ENCODE measurements at regions not wholly inside any gene's neighbourhood (a gene's known extent, or its start where the extent isn't known, plus 50 kb on each side); places are given as distances from the start of the nearest gene placed in this dataset.

- 85% methylated on average over 2 of the region's 5 CpGs for WGBS (ENCODE audit: insufficient coverage)
These were observed 189.3 kb upstream of the SP4 start for GRCh38 chr7:21238400-21239116.

GRCh38 chr7:21243265-21243664, 184.6 kb upstream of the SP4 start:
- 92% methylated on average over 2 of the region's 3 CpGs for WGBS (ENCODE audit: insufficient coverage)
- Mint-ChIP-seq H3K27ac (no peak overlapping the region), H3K4me1 (no peaks in the 10 kb centered on the region), H3K4me3 (no peak overlapping the region), H3K9me3 (no peaks in the 10 kb centered on the region), H3K36me3 (no peaks in the 10 kb centered on the region), H3K27me3 (ENCODE audit: low read depth in 3 of 3) (peaks cover 0 to 8% (median 3%) of the 10 kb centered on the region in 3 donors)
- Histone ChIP-seq H2AFZ (ENCODE audit: insufficient read depth, low read depth, low read length, poor library complexity, severe bottlenecking) (no peak overlapping the region), H3K79me2 (ENCODE audit: insufficient read depth, low read length) (no peaks in the 10 kb centered on the region), H3K4me3 (replicated peaks in 1 of 3; ENCODE audit: low read depth in 2 of 3, low read length in 3 of 3) (no peak overlapping the region), H3K36me3 (replicated peaks in 1 of 2; ENCODE audit: control insufficient read depth in 1 of 2, insufficient read depth in 2 of 2, low read length in 2 of 2) (no peaks in the 10 kb centered on the region), H3K9me3 (replicated peaks in 1 of 2; ENCODE audit: control insufficient read depth in 1 of 2, insufficient read depth in 1 of 2, low read length in 2 of 2) (no peaks in the 10 kb centered on the region), H3K4me1 (ENCODE audit: control insufficient read depth in 1 of 2, insufficient read depth in 2 of 2, low read length in 2 of 2) (no peaks in the 10 kb centered on the region), H3K4me2 (replicated peaks; ENCODE audit: extremely low read depth, low read length, poor library complexity, severe bottlenecking) (no peak overlapping the region), H3K27me3 (ENCODE audit: control insufficient read depth in 2 of 2, insufficient read depth in 2 of 2, low read length in 2 of 2) (peaks cover 0 to 2% of the 10 kb centered on the region in 2 donors), H3K27ac (ENCODE audit: low read depth in 1 of 2, low read length in 2 of 2) (no peak overlapping the region), H4K20me1 (ENCODE audit: insufficient read depth, low read length) (no peaks in the 10 kb centered on the region), H3K9ac (ENCODE audit: insufficient read depth, low read length, poor library complexity, severe bottlenecking) (no peak overlapping the region)
- no peak for TF ChIP-seq CTCF (IDR thresholded peaks at IDR 0.05)
- intact Hi-C loops (cut with micrococcal nuclease) = no loop called here
- DNase-seq = no peak

More at GRCh38 chr7:21238400-21239116, 189.3 kb upstream of the SP4 start:
- no peak for DNase-seq
- no peak for TF ChIP-seq CTCF (IDR thresholded peaks at IDR 0.05)
- Histone ChIP-seq H3K79me2 (ENCODE audit: insufficient read depth, low read length) (no peaks in the 10 kb centered on the region), H3K4me1 (ENCODE audit: control insufficient read depth in 1 of 2, insufficient read depth in 2 of 2, low read length in 2 of 2) (no peaks in the 10 kb centered on the region), H3K36me3 (replicated peaks in 1 of 2; ENCODE audit: control insufficient read depth in 1 of 2, insufficient read depth in 2 of 2, low read length in 2 of 2) (no peaks in the 10 kb centered on the region), H3K9me3 (replicated peaks in 1 of 2; ENCODE audit: control insufficient read depth in 1 of 2, insufficient read depth in 1 of 2, low read length in 2 of 2) (no peaks in the 10 kb centered on the region), H3K27ac (ENCODE audit: low read depth in 1 of 2, low read length in 2 of 2) (no peak overlapping the region), H3K9ac (ENCODE audit: insufficient read depth, low read length, poor library complexity, severe bottlenecking) (no peak overlapping the region), H3K4me2 (replicated peaks; ENCODE audit: extremely low read depth, low read length, poor library complexity, severe bottlenecking) (no peak overlapping the region), H3K27me3 (ENCODE audit: control insufficient read depth in 2 of 2, insufficient read depth in 2 of 2, low read length in 2 of 2) (peaks cover 0 to 2% of the 10 kb centered on the region in 2 donors), H2AFZ (ENCODE audit: insufficient read depth, low read depth, low read length, poor library complexity, severe bottlenecking) (no peak overlapping the region), H3K4me3 (replicated peaks in 1 of 3; ENCODE audit: low read depth in 2 of 3, low read length in 3 of 3) (no peak overlapping the region), H4K20me1 (ENCODE audit: insufficient read depth, low read length) (no peaks in the 10 kb centered on the region)
- no peaks in the 10 kb centered on the region for H3K4me1 Mint-ChIP-seq
- H3K9me3 Mint-ChIP-seq = peaks cover 0 to 7% (median 4%) of the 10 kb centered on the region in 7 donors
- no peak overlapping the region for H3K4me3 Mint-ChIP-seq
- H3K27ac Mint-ChIP-seq = no peak overlapping the region
- H3K27me3 Mint-ChIP-seq (ENCODE audit: low read depth in 3 of 3) = peaks cover 0 to 7% (median 5%) of the 10 kb centered on the region in 3 donors
- H3K36me3 Mint-ChIP-seq = no peaks in the 10 kb centered on the region
- intact Hi-C loops (cut with micrococcal nuclease) = no loop called here

Measured in CD14-positive monocyte (primary cell).